ENCODE measurements at regions not wholly inside any gene's neighbourhood (a gene's known extent, or its start where the extent isn't known, plus 50 kb on each side); places are given as distances from the start of the nearest gene placed in this dataset.

DNA sequence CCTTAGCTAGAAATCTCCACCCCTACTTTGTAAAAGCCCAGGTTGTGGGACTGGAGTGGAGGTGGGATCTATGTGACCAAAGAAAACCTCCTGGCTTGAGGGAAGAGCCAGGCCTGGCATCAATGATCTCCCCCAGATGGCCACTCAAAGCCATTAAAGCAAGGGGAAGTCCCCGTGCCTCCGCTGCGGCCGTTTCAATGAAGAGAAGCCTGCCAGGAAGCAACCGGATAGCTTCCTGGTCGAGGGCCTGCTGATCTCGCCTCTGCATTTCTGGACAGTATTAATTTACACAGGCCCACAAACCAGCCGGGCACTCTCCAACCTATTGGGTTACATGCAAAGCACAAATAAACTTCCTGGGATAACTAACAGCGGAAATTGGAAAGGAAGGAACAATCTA is 160.5 kb upstream of the MSX2 start:
- Mint-ChIP-seq H3K4me1 (peaks cover 15% of the 10 kb centered on the region), H3K4me3 (no peak overlapping the region), H3K27me3 (ENCODE audit: low read depth) (peaks cover 34% of the 10 kb centered on the region), H3K36me3 (ENCODE audit: low read depth) (no peaks in the 10 kb centered on the region), H3K27ac (peak overlapping the region in 1 of 3 experiments; percentile 8), H3K9me3 (no peaks in the 10 kb centered on the region)
- TF ChIP-seq, protein P1, sequence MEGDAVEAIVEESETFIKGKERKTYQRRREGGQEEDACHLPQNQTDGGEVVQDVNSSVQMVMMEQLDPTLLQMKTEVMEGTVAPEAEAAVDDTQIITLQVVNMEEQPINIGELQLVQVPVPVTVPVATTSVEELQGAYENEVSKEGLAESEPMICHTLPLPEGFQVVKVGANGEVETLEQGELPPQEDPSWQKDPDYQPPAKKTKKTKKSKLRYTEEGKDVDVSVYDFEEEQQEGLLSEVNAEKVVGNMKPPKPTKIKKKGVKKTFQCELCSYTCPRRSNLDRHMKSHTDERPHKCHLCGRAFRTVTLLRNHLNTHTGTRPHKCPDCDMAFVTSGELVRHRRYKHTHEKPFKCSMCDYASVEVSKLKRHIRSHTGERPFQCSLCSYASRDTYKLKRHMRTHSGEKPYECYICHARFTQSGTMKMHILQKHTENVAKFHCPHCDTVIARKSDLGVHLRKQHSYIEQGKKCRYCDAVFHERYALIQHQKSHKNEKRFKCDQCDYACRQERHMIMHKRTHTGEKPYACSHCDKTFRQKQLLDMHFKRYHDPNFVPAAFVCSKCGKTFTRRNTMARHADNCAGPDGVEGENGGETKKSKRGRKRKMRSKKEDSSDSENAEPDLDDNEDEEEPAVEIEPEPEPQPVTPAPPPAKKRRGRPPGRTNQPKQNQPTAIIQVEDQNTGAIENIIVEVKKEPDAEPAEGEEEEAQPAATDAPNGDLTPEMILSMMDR (IDR thresholded peaks at IDR 0.05; ENCODE audit: unreplicated experiment in 3 of 3): no peak

- peaks cover 43% of the 10 kb centered on the region for H3K4me1 Mint-ChIP-seq
- TF ChIP-seq, protein P1 (IDR thresholded peaks at IDR 0.05; ENCODE audit: unreplicated experiment in 3 of 3): no peak
- no peak overlapping the region for H3K27ac Mint-ChIP-seq
- H3K4me3 Mint-ChIP-seq: no peak overlapping the region
- peaks cover 26% of the 10 kb centered on the region for H3K27me3 Mint-ChIP-seq (ENCODE audit: low read depth)
- no peaks in the 10 kb centered on the region for H3K9me3 Mint-ChIP-seq
- no peaks in the 10 kb centered on the region for H3K36me3 Mint-ChIP-seq (ENCODE audit: low read depth)
These were observed 156.8 kb upstream of the MSX2 start for GRCh38 chr5:174567506-174568141.

DNA sequence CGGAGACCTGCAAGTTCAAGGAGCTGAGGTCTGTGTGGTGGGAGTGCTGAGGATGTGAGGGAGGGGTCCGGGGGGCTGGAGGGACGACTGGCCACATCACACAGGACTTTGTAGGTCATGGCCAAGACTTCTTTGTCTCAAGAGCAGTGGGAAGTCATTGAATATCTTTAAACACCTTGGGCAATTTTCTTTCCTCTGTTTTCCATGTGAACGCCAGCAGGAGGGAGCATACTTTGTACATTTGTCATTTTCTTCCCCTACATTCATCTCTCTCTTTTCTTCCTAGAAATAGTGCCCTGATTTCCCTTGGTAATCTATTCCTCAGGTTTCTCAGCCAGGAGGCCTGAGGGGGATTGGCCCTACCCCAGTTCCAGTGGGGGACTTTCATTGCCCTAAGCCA is 153.7 kb upstream of the MSX2 start:
- H3K27me3 Mint-ChIP-seq (ENCODE audit: low read depth): peaks cover 21% of the 10 kb centered on the region
- no peaks in the 10 kb centered on the region for H3K36me3 Mint-ChIP-seq (ENCODE audit: low read depth)
- no peak overlapping the region for H3K4me3 Mint-ChIP-seq
- H3K9me3 Mint-ChIP-seq: no peaks in the 10 kb centered on the region
- TF ChIP-seq, protein P1 (IDR thresholded peaks at IDR 0.05; ENCODE audit: unreplicated experiment in 3 of 3): no peak
- peaks cover 52% of the 10 kb centered on the region for H3K4me1 Mint-ChIP-seq
- no peak overlapping the region for H3K27ac Mint-ChIP-seq

- H3K27me3 Mint-ChIP-seq (ENCODE audit: low read depth): peaks cover 21% of the 10 kb centered on the region
- H3K4me1 Mint-ChIP-seq: peaks cover 52% of the 10 kb centered on the region
- no peaks in the 10 kb centered on the region for H3K9me3 Mint-ChIP-seq
- no peaks in the 10 kb centered on the region for H3K36me3 Mint-ChIP-seq (ENCODE audit: low read depth)
- H3K4me3 Mint-ChIP-seq: peak overlapping the region in 1 of 3 experiments; percentile 68
- H3K27ac Mint-ChIP-seq: peak overlapping the region; percentile 52 to 88 (median 70)
- TF ChIP-seq, protein P1 (IDR thresholded peaks at IDR 0.05; ENCODE audit: unreplicated experiment in 3 of 3): peak; percentile 19 to 45 (median 25)
These were observed 152.6 kb upstream of the MSX2 start for GRCh38 chr5:174571662-174572397.

- TF ChIP-seq, protein P1 (IDR thresholded peaks at IDR 0.05; ENCODE audit: unreplicated experiment in 3 of 3): no peak
- no peaks in the 10 kb centered on the region for H3K36me3 Mint-ChIP-seq (ENCODE audit: low read depth)
- H3K4me3 Mint-ChIP-seq: no peak overlapping the region
- H3K9me3 Mint-ChIP-seq: no peaks in the 10 kb centered on the region
- H3K4me1 Mint-ChIP-seq: peaks cover 52% of the 10 kb centered on the region
- H3K27ac Mint-ChIP-seq: peak overlapping the region in 2 of 3 experiments; percentile 44 to 88
- peaks cover 20% of the 10 kb centered on the region for H3K27me3 Mint-ChIP-seq (ENCODE audit: low read depth)
These were observed 151.8 kb upstream of the MSX2 start for GRCh38 chr5:174572591-174572990.

All from nephron (organoid).